ENCODE measurements at regions not wholly inside any gene's neighbourhood (a gene's known extent, or its start where the extent isn't known, plus 50 kb on each side); places are given as distances from the start of the nearest gene placed in this dataset.
A peak's percentile ranks its signal among the peaks of the same experiment; 100 is the strongest.

DNA sequence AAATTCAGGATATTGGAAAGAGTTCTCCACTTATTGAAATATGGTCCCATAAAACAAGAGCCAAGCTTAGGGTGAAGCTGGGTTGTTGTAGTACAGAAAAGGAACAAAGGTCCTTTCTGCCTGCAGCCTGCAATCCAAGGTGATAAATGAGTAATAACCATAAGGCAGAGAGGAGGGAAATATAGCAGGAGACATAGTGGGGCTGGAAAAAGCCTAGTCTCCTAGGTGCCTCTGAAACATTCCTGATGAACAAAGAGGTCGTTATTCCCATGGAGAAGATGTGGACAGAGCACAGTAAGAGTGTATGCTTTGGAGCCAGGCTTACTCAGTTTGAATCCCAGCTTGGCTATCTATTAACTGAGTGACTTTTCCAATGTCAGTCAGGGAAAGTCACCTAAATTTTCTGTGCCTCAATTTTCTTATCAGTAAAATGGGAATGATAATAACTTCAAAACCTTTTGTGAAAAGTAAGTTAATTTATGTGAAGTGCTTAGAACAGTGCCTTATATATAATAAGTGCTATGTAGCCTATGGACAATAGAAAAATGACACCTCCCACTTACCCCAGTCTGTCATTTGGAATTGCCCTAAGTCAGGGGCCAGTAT is 110.8 kb upstream of the GRIN3A start:
- 0% methylated on average over 1 of the region's 1 CpG for WGBS (ENCODE audit: low lambda C conversion rate)
- Histone ChIP-seq H3K9ac (ENCODE audit: insufficient read depth, low read depth, low read length) (no peak overlapping the region), H3K9me3 (ENCODE audit: low read length) (no peaks in the 10 kb centered on the region), H3K36me3 (replicated peaks in 1 of 2; ENCODE audit: control insufficient read depth in 1 of 2, insufficient read depth in 2 of 2, low read length in 2 of 2) (no peaks in the 10 kb centered on the region), H4K20me1 (ENCODE audit: insufficient read depth, low read length) (no peaks in the 10 kb centered on the region), H3K4me2 (ENCODE audit: low read depth, low read length) (peak overlapping the region; percentile 22; the same call in 1 of the 2 replicates), H2AFZ (ENCODE audit: low read length) (no peak overlapping the region), H3K27ac (ENCODE audit: extremely low read length, insufficient read depth, low read length) (no peak overlapping the region), H3K79me2 (ENCODE audit: insufficient read depth, low read length) (no peaks in the 10 kb centered on the region), H3K4me1 (ENCODE audit: insufficient read depth, low read length) (peaks cover 19% of the 10 kb centered on the region), H3K4me3 (replicated peaks in 1 of 3; ENCODE audit: insufficient read depth in 1 of 3, low read depth in 2 of 3, low read length in 3 of 3) (no peak overlapping the region), H3K27me3 (ENCODE audit: control insufficient read depth in 1 of 2, insufficient read depth in 2 of 2, low read length in 2 of 2) (no peaks in the 10 kb centered on the region)
- ATAC-seq, result peak; percentile 83
- intact Hi-C loops (cut with micrococcal nuclease; ENCODE audit: unreplicated experiment) (no loop called here), in situ Hi-C loops (cut with HindIII; ENCODE audit: extremely low pct_ligation_motif_present, low pct_unique_long_range_greater_than_20kb) (no loop called here)
- ChIA-PET POLR2A (no interaction called here), CTCF (ENCODE audit: low intra/inter-chr PET ratio, low total read pairs) (no interaction called here)
- TF ChIP-seq NCOA1 (CRISPR knock-in tag; IDR thresholded peaks at IDR 0.05) (no peak), ZNF629 (CRISPR knock-in tag; conservative IDR thresholded peaks at IDR 0.05) (peak; percentile 88), KDM1A (CRISPR knock-in tag; IDR thresholded peaks at IDR 0.05) (0 out of 2 replicates have a peak, but pooled peaks have one; percentile 39), ZFX (CRISPR knock-in tag; IDR thresholded peaks at IDR 0.05; ENCODE audit: low read depth) (no peak), MTF2 (CRISPR knock-in tag; IDR thresholded peaks at IDR 0.05; ENCODE audit: borderline replicate concordance) (no peak), HHEX (CRISPR knock-in tag; IDR thresholded peaks at IDR 0.05) (no peak), AGO1 (IDR thresholded peaks at IDR 0.05; ENCODE audit: low read depth, low read length, poor library complexity, severe bottlenecking) (no peak), ZNF121 (CRISPR knock-in tag; IDR thresholded peaks at IDR 0.05) (no peak), NFYB (CRISPR knock-in tag; IDR thresholded peaks at IDR 0.05) (no peak), ZNF3 (CRISPR knock-in tag; IDR thresholded peaks at IDR 0.05) (peak; percentile 80)
- peak; percentile 60 for FAIRE-seq
- BruUV-seq (replicated peaks), result no TSS peak
- peak; percentile 37 for DNase-seq (ENCODE audit: low spot score)

DNA sequence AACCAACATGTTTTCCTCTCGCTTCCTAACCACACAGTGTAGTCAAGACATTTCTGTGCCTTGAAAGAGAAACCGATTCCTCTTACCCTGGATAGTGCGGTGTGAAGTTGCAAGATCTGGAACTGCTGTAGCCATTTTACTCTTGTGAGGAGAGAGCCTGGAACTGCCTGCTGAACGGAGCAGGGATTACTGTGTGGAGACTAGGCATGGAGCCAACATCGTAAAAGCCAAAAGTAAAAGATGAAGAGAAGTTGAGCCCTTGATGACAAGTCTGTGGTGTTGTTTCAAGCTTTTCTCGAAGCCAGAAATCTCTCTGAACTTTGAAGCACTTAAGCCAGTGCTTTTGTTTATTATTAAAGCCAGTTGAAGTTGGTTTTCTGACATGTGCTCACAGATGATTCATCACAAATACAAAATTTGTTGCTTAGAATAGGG is 110.1 kb upstream of the GRIN3A start:
- peaks cover 19% of the 10 kb centered on the region for H3K4me1 ChIP-seq (ENCODE audit: insufficient read depth, low read length)
- no peak overlapping the region for H2AFZ ChIP-seq (ENCODE audit: low read length)
- in situ Hi-C loops (cut with HindIII; ENCODE audit: extremely low pct_ligation_motif_present, low pct_unique_long_range_greater_than_20kb), result no loop called here
- BruUV-seq (replicated peaks), result no TSS peak
- H3K27ac ChIP-seq (ENCODE audit: extremely low read length, insufficient read depth, low read length), result no peak overlapping the region
- H3K27me3 ChIP-seq (ENCODE audit: control insufficient read depth in 1 of 2, insufficient read depth in 2 of 2, low read length in 2 of 2), result no peaks in the 10 kb centered on the region
- H3K9ac ChIP-seq (ENCODE audit: insufficient read depth, low read depth, low read length), result no peak overlapping the region
- WGBS (ENCODE audit: low lambda C conversion rate), result 40% methylated on average over 6 of the region's 6 CpGs
- intact Hi-C loops (cut with micrococcal nuclease; ENCODE audit: unreplicated experiment), result no loop called here
- H3K79me2 ChIP-seq (ENCODE audit: insufficient read depth, low read length), result no peaks in the 10 kb centered on the region
- FAIRE-seq (no peak), DNase-seq (ENCODE audit: low spot score) (no peak), ATAC-seq (no peak)
- ChIA-PET CTCF (ENCODE audit: low intra/inter-chr PET ratio, low total read pairs) (no interaction called here), POLR2A (no interaction called here)
- H3K4me3 ChIP-seq (replicated peaks in 1 of 3; ENCODE audit: insufficient read depth in 1 of 3, low read depth in 2 of 3, low read length in 3 of 3), result no peak overlapping the region
- no peaks in the 10 kb centered on the region for H4K20me1 ChIP-seq (ENCODE audit: insufficient read depth, low read length)
- no peaks in the 10 kb centered on the region for H3K9me3 ChIP-seq (ENCODE audit: low read length)
- H3K4me2 ChIP-seq (ENCODE audit: low read depth, low read length), result no peak overlapping the region
- H3K36me3 ChIP-seq (replicated peaks in 1 of 2; ENCODE audit: control insufficient read depth in 1 of 2, insufficient read depth in 2 of 2, low read length in 2 of 2), result no peaks in the 10 kb centered on the region
- TF ChIP-seq, protein P1, sequence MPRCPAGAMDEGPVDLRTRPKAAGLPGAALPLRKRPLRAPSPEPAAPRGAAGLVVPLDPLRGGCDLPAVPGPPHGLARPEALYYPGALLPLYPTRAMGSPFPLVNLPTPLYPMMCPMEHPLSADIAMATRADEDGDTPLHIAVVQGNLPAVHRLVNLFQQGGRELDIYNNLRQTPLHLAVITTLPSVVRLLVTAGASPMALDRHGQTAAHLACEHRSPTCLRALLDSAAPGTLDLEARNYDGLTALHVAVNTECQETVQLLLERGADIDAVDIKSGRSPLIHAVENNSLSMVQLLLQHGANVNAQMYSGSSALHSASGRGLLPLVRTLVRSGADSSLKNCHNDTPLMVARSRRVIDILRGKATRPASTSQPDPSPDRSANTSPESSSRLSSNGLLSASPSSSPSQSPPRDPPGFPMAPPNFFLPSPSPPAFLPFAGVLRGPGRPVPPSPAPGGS (CRISPR knock-in tag; IDR thresholded peaks at IDR 0.05), result no peak
- TF ChIP-seq, protein P2, sequence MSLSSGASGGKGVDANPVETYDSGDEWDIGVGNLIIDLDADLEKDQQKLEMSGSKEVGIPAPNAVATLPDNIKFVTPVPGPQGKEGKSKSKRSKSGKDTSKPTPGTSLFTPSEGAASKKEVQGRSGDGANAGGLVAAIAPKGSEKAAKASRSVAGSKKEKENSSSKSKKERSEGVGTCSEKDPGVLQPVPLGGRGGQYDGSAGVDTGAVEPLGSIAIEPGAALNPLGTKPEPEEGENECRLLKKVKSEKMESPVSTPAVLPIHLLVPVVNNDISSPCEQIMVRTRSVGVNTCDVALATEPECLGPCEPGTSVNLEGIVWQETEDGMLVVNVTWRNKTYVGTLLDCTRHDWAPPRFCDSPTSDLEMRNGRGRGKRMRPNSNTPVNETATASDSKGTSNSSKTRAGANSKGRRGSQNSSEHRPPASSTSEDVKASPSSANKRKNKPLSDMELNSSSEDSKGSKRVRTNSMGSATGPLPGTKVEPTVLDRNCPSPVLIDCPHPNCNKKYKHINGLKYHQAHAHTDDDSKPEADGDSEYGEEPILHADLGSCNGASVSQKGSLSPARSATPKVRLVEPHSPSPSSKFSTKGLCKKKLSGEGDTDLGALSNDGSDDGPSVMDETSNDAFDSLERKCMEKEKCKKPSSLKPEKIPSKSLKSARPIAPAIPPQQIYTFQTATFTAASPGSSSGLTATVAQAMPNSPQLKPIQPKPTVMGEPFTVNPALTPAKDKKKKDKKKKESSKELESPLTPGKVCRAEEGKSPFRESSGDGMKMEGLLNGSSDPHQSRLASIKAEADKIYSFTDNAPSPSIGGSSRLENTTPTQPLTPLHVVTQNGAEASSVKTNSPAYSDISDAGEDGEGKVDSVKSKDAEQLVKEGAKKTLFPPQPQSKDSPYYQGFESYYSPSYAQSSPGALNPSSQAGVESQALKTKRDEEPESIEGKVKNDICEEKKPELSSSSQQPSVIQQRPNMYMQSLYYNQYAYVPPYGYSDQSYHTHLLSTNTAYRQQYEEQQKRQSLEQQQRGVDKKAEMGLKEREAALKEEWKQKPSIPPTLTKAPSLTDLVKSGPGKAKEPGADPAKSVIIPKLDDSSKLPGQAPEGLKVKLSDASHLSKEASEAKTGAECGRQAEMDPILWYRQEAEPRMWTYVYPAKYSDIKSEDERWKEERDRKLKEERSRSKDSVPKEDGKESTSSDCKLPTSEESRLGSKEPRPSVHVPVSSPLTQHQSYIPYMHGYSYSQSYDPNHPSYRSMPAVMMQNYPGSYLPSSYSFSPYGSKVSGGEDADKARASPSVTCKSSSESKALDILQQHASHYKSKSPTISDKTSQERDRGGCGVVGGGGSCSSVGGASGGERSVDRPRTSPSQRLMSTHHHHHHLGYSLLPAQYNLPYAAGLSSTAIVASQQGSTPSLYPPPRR (CRISPR knock-in tag; IDR thresholded peaks at IDR 0.05; ENCODE audit: borderline replicate concordance), result no peak
- TF ChIP-seq ZNF792 (CRISPR knock-in tag; IDR thresholded peaks at IDR 0.05) (no peak), GPN1 (CRISPR knock-in tag; IDR thresholded peaks at IDR 0.05; ENCODE audit: borderline replicate concordance) (no peak), HNRNPH1 (optimal IDR thresholded peaks at IDR 0.05; ENCODE audit: low read depth, low read length) (no peak)

All from HepG2 (cell line).